ENCODE measurements at regions not wholly inside any gene's neighbourhood (a gene's known extent, or its start where the extent isn't known, plus 50 kb on each side); places are given as distances from the start of the nearest gene placed in this dataset.
"Not testable (repeated sequence)": the region's sequence is repeated elsewhere in the genome, so short reads cannot be mapped to it uniquely, and the experiment has no call there.

DNA sequence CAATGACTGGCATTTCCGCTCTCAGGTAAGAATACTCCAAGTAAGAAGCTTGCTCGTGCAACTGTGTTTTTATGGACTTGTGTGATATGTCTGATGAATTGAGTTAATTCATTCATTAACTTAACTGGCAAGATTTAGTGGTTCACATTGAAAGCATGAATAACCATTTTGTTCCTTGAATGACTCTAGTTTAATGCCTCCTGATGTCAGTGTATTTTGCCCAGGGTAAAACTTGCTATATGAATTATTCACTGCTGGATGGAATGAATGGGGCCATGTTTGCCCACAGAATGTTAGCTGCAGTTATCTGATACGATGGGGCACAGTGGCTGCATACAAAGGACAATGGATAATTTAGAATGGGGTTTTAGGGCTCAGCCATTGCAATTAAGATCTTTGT is 124.1 kb downstream of the ZNF365 start:
- DNase-seq (ENCODE audit: low spot score) = no peak

DNA sequence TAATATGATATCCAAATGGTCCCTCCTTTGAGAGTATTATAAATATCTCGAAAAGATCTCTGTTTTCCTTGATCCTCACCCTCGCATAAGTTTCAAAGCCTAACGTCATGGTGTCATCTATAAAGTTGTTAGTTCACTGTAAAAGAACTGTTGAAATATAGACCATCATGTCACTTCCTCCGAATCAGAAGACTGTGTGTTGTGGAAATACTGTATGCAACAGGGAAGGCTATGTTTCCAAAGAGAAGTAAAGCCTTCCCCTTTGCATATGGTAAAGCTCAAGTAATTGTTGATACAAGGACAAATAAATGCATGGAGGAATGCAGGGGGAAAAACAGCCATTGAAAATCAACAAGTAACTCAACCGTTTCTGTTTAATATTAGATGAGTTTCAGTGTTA is 125.9 kb downstream of the ZNF365 start:
- DNase-seq (ENCODE audit: low spot score) = not testable (repeated sequence)

DNA sequence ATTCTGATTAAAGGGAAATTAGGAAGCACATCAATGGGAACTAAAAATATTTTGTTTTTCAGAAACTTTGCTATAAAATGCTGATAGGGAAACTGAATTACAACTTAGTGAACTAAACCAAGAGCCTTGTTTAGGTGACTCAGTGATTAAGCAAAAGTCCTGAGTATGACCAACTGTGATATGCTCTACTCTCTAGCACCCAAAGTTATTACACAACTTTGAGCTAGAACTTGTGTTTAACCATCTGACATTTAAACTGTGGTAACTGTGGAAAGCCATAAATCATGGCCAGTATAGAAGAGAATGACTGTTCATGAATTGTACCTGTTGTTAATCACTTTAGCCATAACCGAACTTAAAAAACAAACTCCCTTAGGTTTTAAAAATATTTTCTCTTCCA is 127.4 kb downstream of the ZNF365 start:
- peak; percentile 8 for DNase-seq (ENCODE audit: low spot score)

DNA sequence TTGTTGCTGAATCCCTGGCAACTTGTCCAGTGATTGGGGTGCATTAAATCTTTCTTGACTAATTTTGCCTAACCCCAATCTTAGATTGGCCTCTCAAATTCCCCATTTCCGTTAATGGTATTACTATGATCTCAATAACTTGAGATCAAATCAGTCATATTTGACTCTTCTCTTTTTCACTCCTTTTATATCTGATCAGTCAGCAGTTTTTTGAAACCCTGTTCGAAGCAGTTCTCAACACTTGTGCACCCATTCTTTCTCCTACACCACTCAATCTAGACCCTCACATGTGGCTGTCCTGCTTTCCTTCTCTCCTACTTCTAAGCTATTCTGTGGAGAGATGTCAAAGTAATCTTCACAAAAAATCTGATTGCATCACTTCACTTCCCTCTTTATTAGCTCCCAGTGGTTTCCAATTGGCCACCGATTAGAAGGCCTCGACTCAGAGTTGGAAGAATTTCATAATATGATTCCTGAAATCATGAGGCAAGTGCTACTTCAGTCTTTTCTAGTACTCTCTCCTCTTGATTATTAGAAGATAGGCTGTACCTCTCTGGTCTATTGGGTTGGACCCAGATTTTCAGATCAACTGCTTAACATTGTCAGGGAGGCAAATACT is 128.9 kb downstream of the ZNF365 start:
- peak; percentile 21 for DNase-seq (ENCODE audit: low spot score)

DNA sequence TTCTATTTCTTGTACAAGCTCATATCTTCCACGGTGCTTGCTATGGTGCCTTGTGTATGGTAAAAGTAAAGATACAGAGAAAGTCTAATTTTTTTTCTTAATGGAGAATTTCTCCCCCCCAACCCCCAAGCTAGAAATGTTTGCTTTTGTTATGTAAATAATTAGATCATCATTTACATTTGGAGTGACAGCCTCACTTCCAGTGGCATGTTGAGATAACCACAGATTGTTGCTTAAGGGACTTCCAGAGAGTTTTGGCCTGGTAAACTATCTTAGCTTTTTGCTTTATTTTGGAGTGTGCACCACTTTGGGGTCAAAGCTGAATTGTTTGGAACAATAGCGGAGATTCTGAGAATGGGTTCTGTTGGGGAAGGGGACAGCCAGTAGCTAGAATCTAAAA is 129.7 kb downstream of the ZNF365 start:
- DNase-seq (ENCODE audit: low spot score) = no peak

DNA sequence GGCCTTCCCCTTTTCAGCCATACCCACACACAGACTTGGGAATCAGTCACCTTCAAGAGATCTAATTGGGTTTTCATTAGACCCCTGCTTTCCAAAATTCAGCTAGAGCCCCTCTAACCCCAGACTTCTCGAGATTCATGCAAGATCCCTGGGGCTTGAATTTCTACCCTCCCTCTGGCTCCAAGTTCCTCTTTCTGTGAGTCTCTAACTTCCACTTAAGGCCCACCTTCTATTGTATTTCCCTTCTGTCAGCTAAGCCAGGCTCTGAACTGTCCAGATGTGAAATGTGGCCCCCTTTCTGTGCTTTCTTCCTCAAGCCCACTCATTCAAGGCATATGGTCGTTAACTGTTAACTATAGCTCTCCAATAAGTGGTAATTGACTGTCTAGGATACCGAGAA is 132.2 kb downstream of the ZNF365 start:
- no peak for DNase-seq (ENCODE audit: low spot score)

DNA sequence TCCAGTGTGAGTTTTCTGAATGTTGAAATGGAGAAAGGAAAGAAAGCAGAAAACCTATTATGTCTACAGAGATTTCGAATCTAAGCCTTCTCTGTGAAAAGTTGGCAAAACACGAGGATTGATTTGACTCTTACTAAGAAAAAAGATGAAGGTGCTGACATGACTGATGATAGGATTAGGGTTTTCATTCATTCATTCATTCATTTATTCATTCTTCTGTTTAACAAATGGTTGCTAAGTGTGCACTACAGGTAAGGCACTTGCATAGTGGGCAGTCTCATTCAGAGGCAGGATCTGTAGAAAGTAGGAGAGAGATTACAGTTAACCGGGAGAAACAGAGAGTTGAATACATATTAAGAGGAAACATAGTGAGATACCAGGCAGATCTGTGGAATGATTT is 137.1 kb downstream of the ZNF365 start:
- DNase-seq (ENCODE audit: low spot score) = no peak

DNA sequence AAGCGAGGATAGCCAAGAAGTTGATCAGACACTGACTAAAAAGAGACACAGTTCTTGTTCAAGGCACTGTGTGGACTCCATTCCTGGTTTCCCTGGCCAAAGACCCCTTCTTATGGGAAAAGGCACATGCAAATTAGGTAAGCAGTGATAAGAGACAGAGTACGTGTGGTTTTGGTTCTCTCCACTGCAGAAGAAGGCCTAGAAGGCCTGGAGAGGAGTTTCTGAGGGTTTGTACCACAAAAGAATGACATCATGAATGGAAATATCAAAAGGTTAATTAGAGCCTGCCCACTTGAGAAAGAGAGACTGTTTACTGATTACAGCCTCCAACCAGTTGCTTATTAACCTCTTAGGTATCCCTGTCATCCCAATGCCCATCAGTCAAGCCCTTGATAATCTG is 137.5 kb downstream of the ZNF365 start:
- no peak for DNase-seq (ENCODE audit: low spot score)

DNA sequence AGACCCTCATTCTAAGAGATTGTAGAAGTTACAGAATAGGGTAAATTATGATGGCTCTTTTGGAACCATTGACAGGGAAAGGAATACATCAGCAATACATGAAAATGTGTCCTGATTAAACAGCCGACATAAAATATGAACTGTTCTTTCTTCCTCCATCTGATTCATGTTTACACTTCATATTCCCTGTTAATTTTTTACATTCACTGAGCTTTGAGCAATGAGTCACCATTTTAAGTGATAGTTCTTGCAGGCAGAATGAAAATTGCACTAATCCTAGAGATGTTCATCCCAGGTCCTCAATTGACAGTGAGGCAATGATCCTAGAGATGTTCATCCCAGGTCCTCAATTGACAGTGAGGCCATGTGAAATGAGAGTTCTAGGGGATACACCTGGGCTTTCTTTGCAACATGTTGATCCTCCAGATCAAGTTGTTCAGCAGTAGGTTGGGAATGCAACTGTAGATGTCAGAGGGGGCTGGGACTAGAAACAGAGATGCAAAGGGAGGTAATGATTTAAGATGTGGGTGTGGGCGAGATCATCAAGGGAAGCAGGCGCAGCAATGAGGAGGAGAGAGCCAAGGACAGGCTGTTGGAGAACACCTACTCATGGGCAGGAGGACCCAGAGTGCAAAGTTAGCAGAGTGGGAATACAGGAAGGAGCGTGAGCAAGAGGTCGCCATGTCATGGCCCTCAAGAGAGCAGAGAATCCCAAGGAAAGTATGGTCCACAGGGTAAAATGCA is 138.7 kb downstream of the ZNF365 start:
- DNase-seq (ENCODE audit: low spot score) = peak; percentile 40

DNA sequence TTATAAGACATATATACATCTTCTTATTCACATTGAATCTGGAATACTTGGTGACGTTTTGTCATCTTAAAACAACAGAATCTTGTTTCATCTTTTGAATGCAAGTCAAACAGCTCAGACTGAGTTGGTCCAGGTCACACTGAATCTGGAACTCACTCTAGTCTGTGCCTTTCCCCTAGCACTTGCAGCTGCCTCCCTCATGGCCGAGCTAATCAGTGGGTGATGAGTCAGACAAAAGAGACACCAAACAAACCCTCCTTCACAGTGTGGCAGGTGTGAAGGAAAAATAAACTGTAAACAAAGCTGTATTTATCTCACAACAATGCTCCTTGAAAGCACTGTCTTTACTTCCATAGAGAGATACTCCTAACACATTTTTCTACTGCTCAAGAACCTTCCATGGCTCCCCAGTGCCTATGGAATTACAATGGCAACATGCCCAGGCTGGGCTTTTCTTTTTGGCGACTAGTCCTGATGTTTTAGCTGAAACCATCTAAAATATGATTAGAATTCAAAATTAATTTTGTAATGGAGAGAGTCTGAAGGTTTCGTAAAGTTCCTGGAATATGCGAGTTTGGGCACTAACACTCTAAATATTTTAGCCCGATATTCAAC is 140.0 kb downstream of the ZNF365 start:
- DNase-seq (ENCODE audit: low spot score) = peak; percentile 13

DNA sequence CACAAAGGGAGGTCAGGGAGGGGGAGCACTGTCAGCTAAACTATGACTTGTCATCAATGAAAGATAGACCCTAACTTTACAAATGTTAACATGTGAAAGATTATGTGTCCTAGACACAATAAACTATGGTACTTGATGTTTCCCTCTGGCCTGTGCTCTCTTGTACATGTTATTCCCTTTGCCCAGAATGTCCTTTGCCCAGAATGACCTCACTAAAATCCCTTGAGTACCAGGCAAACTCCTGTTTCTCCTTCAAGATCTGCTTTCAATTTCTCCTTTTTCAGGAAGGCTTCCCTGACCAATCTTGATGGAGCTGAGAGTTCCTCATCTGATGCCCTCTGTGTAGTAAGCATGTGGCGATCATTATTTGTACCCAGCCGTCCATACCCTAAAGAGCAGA is 143.1 kb downstream of the ZNF365 start:
- DNase-seq (ENCODE audit: low spot score) = no peak

DNA sequence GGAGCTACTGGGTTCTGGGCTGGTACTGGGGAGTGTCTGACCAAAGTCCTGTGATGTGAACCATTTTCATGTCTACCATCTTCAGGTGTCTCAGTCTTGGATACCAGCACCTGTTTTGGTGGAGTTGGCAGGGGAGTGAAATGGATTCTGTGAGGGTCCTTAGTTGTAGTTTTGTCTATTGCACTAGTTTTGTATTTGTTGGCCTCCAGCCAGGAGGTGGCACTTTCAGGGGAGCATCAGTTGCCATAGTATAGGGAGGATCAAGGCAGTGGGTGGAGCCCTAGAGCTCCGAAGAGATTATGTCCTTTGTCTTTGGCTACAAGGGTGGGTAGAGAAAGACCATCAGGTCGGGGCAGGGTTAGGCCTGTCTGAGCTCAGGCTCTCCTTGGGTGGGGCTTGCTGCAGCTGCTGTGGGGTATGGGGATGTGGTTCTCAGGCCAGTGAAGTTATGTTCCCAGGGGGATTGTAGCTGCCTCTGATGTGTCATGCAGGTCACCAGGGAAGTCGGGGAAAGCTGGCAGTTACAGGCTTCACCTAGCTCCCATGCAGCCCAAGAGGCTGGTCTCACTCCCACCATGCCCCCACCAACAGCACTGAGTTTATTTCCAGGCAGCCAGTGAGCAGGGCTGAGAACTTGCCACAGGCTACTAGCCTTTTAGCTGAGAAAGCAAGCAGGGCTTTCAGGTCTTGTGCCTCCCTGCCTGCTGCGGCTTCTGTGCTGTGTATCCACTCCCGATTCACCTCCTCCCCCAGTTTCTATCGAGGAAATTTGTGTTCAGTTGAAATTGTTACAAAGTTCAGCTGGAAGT is 153.1 kb downstream of the ZNF365 start:
- no peak for DNase-seq (ENCODE audit: low spot score)

DNA sequence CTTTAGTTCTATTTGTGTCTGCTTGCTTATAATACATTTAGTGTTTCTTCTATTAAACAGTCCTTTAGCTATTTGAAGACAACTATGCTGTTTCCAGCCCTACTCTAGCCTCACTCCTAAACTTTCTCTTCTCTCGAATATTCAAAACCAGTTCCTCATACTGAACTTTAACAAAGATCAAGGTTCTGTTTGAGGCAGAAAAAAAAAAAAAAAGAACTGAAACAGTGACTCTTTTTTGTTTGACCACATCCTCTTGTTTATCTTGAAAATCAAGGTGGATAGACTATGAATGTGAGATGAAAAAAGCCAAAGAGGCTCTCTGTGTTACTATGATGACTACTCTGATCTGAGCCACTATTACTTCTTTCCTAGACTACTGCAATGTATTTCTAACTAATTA is 154.3 kb downstream of the ZNF365 start:
- no peak for DNase-seq (ENCODE audit: low spot score)

DNA sequence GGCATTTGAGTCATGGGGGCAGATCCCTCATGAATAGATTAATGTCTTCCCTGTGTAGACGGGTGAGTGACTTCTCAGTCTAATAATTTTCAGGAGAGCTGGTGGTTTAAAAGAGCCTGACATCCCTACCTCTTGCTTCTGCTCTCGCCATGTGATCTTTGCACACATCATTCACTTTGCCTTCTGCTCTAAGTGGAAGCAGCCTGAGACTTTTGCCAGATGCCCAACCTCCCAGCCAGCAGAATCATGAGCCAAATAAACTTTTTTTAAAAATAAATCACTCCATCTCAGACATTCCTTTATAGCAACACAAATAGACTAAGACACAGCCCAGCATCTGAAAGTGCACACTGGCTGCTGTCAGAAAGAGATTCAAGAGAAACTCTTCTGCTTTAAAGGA is 155.2 kb downstream of the ZNF365 start:
- DNase-seq (ENCODE audit: low spot score) = no peak

DNA sequence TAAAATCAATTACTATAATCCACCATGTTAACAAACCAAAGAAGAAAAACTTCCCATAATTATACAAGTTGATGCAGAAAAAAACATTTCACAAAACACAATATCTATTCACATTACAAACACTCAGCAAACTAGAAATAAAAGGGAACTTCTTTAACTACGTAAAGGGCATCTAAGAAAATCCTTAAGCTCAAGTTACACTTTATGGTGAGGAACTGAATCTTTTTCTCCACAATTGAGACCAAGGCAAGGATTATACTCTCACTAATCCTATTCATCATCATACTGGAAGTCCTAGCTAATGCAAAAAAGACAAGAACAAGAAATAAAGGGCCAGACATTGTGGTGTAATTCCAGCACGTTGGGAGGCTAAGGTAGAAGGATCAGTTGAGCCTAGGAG is 159.9 kb downstream of the ZNF365 start:
- no peak for DNase-seq (ENCODE audit: low spot score)

DNA sequence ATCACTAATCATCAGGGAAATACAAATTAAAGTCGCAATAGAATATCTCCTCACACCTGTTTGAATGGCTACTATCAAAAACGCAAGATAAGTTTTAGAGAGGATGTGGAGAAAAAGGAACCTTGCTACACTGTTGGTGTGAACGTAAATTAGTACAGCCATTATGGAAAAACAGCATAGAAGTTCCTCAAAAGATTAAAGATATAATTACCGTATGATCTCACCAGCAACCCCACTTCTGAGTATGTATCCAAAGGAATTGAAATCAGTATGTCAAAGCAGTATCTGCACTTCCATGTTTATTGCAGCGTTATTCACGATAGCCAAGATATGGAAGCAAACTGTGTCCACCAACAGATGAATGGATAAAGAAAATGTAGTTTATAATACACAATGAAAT is 164.4 kb downstream of the ZNF365 start:
- no peak for DNase-seq (ENCODE audit: low spot score)

DNA sequence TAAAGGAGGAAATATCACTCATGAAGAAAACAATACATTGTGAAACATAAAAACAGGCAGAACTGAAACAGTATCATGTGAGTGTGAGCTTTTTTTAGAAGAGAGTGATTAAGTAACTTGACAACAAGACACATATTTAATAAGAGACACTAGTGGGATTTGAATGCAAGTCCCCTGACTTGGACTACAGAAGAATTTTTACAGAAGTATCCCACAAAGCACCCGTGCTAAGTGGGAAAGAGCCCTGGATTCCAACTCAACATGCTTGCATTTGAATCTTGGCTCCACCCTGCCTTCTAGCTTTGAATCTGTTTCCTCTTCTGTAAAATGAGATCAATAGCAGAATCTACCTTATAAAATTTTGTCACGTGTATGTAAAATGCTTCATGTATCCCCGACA is 166.2 kb downstream of the ZNF365 start:
- DNase-seq (ENCODE audit: low spot score) = peak; percentile 10

DNA sequence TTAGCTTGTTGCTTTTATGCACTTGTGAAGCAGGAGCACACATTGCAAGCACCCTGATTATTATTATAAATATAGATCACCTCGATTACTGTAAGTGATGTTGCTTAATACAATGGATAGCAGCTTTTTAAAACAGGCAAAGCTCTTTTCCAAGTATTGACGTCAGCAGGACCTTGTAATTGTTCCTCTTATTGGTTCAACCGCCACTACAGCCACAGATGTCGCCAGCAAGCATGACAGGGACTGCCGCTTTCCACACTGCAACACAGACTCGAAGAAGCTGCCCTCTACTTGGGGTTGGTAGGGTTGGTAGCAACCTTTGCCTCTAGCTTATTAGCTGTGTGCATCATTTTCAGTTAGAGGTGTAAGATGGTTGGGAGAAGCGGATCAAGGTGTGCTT is 167.6 kb downstream of the ZNF365 start:
- no peak for DNase-seq (ENCODE audit: low spot score)

DNA sequence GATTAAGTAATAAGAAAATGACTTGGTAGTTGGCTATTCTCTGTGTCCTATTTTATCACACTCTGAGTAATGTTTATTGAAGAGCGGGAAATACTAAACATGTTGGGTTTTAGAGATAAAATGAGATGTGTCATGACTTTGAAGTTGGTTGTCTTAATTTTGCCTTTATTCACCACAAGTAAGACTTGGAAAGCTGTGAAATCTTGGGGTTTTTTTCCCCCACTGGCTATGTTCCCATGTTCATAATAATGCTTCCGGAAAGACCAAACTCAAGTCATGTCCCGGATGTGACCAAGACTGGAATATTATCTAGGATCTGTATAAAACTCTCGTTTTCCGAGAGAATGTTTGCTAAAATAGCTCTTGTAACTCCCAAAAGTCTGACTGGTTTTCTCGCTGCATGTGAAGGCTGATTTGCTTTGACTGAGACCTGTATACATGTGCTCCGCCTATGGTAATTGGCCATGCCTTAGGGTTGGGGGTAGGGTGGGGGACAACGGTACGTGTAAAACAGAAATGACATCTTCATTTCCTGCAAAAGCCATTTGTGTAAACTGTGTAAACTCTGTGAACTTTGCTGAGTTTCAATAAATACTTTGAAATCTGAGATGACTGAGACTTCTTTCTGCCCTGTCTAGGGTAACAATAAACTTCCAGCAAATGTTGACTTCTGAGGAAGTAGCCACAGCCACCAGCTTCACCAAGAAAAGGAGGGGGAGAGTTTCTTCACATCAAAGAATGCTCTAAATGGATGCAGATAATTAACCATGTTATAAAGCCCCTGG is 169.6 kb downstream of the ZNF365 start:
- no peak for DNase-seq (ENCODE audit: low spot score)

DNA sequence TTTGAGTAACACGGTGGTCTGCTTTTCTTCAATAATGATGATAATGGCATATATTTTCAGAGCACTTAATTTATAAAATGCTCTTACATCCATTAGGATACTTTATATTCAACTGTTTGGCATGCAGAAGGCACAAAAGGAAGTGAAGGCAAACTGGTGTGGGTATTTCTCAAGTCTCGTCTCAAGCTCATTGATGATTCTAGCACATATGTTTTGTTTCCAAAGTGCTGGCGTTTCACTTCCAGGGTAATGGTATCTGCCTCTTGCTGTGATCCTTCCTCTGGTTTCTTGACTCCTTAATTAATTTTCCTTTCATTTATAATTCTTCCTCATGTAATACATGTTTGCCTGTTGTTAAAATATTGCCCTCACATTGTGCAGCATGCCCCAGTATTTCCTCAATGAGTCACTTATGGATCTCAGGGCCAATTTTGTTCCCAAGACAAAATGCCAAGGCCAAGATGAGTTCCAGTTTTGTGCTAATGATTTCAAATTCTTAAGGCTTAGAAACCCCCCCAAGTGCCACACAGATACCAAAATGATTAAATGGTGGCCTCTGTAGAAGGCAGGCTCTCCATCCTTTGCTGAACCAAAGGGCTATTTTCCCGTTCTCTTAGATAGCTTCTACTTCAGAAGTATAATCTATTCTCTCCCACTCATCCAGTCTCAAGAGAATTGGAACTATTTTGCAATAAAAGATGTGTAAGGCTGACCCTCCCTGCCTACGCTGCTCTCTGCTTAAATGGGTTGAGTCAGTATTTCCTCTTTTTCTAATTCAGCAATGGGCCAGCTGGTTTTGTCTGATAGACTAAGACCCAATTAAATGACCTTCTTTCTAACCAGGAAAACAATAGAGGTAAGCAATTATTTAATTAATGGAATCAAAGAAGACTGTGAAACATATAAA is 171.2 kb downstream of the ZNF365 start:
- DNase-seq (ENCODE audit: low spot score) = peak; percentile 77

DNA sequence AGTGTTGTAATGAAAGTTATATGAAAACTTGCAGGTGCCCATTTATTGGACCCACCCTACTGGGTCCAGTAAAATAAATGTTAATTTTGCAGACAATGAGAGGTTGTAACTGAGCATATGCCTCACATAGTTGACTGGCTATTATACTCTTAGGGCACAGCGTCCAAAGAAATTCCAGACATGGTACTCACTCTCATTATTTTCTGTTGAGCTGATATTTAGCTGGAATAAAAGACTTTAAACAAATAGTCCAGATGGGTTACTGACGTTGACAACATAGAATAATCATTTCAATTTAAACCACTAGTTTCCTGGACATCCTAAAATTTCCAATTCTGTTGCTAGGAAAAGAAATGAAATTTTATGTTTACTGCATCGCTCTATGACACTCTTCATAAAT is 174.5 kb downstream of the ZNF365 start:
- no peak for DNase-seq (ENCODE audit: low spot score)
